ENCODE measurements at regions not wholly inside any gene's neighbourhood (a gene's known extent, or its start where the extent isn't known, plus 50 kb on each side); places are given as distances from the start of the nearest gene placed in this dataset.
A peak's percentile ranks its signal among the peaks of the same experiment; 100 is the strongest.

DNA sequence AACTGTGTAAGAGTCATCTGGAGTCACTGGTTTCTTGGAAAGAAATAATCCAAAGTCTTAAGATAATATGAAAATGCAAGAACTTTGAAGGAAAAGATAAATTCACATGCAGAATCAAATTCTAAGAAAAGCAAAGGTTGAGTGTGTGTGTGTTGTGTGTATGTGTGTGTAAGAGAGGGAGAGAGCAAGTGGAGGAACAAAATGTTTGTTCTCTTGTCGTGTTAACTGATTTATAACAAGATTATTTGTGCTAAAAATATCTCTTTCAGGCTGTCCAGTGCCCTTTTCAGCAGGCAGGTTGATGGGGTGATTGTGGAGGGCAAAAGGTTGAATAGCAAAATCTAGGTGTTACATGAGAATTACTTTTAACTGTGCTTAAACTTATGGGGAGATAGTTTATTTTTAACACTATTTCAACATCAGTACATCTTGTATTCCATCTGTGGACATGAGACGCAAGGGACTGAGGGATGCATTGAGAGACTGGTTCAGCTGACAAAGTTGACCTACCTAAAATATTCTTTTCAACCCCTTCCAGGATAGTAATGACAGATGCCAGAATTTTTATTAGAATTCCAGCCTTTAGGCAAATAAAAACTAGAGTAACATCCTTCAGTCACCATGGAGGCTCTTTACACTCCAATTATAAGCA lies 342.4 kb upstream of the CD180 start:
- DNase-seq, result no peak

DNA sequence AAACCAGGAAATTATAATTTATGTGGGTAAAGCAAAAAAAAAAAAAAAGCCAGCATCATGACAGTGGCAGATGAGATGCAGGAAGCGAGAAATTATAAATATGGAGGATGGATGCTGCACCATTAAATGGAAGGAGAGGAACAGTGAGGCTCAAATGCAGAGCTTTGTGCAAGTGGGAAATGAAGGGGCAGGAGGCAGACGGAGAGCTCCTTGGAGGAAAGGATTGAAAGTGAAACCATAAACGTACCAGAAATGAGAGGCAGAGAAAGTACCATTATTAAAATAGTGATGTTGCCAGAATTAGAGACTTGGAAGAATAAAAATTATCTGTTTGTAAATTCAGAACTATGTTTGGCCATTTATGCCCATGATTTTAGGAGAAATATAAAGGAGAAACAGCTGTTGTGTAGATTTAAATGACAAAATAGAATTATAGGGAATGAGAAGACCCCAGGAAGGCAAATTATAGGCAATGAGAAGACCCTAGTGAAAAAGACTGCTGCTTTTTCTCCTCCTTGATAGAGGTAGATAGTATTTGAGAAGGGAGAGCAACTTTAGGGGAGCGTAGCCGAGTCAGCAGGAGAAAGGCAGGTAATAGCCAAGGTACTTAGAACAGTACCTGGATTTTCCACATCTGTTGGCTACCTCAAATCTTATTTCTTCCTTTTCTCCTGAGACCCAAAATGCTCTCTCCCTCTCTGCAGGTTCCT lies 341.0 kb upstream of the CD180 start:
- DNase-seq, result peak; percentile 8

DNA sequence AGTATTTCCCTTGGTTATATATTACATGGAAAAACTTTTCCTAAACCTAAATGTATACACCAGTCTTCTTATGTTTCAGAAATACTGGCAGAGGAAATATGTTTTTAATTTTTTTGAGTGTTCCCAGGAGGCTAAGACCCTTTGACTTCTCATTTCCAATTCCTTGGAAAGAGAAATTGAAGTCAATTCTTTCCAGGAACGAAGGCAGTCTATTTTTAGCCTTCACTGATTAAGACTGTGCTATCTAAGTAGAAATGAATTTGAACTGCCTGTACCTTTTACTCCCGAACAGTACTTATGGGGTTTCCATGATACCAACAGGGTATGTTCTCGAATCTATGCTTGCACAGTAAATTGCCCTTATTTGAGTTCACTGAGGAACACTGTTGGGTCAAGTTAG lies 340.3 kb upstream of the CD180 start:
- no peak for DNase-seq

DNA sequence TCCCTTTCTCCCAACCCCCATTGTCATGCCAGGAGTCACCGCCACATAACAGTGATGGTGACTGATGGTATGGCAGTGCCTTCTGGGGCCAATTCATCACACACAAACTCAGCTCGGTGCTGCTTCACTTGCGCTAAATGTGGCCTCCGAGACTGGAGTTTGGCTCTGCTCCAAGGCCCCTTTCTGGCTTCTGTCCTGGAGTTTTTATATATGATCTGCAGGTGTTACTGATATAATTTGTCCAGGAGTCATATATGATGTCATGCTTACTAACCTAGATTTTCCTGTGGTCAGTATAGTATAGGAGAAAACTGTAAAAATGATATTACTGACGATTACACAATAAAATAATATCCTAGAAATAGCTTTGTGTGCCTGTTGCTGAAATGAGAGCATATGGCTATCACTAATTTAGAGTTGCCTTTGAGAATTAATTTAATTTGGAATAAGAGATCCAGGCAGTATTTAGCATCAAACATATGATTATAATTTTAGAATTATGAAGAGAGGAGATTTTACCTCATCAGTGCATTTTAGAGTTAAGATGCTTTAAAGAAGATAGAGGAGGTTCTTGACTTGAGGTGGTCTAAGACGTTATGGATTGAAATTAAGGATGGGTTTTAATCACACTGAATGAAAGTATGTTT lies 334.1 kb upstream of the CD180 start:
- DNase-seq, result no peak

DNA sequence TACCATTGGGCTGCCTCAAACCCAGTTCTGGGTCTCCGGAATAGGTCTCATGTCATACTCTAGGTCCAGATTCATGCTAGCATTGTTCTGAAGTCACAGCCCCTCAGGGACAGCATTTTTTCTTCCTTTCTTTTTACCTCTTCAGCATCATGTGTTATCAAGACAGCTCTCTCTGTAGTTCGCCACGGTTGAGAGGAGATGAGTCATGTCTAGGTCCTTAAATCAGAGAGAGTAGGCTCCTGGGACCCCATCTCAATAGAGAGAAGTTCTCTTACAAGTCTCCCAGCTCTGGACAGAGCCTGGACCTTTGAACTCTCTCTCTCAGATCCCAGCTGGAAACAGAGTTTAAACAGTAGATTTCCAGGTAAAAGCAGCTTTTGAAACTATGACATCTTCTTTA lies 332.4 kb upstream of the CD180 start:
- no peak for DNase-seq

DNA sequence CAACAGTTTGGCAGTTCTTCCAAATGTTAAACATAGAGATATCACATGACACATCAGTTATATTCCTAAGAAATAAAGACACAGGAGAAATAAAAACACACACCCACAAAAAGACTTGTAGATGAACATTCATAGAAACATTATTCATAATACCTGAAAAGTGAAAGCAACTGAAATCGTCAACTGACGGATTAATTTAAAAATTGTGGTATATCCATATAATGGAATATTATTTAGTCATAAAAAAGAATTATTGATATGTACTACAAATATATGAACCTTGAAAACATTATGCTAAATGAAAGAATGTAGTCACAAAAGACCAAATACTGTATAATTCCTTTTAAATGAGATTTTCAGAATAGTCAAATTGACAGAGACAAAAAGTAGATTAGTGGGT lies 330.2 kb upstream of the CD180 start:
- no peak for DNase-seq

DNA sequence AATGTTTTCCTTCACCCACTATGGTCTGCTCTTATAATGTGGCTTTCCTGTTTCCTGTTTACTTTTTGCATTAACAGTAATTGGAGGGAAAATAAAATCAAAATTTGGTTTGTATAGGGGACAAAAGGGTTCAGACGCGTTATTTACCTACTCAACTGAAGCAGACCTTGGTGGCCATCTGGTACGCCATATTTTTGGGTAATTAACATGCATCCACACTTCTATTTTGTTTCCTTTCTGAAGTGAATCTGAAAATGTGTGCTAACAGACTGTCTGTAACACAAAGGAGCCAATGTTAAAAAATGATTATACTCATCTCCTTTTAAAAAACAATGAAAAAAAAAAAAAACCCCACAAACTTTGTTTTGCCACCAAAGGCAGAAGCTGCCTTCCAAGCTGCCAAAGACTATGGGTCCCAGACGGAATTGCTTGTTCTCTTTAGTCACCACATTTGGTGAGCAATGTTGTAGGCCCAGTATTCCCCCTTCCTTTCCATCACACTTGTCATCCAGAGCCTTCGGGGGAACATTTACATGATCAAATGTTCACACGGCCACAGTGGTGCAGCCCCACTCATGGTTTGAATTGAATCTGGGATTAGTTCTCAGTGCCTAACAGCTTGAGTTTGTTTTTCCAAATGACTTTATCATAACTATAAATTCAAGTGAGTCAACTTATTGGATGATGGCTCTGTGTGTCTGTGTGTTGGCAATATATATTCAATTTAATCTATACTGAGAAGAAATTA lies 323.7 kb upstream of the CD180 start:
- no peak for DNase-seq

DNA sequence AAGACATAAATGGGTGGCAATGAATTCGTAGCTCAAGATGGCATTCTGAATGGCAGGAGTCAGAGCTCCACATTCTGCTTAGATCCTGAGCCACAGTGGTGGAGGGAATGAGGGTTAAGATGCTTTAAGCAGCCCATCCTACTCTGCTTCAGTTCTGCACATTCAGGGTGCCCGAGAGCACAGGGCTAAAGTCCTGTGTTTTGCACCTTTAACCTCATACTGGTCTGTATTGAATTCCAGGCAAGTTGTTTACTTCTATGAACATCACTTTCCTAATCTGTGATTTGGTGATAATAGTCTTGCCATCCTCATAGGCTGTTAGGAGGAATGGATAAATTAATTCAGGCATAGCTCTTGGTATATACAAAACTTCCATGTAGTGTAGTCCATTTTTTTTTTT lies 321.6 kb upstream of the CD180 start:
- no peak for DNase-seq

DNA sequence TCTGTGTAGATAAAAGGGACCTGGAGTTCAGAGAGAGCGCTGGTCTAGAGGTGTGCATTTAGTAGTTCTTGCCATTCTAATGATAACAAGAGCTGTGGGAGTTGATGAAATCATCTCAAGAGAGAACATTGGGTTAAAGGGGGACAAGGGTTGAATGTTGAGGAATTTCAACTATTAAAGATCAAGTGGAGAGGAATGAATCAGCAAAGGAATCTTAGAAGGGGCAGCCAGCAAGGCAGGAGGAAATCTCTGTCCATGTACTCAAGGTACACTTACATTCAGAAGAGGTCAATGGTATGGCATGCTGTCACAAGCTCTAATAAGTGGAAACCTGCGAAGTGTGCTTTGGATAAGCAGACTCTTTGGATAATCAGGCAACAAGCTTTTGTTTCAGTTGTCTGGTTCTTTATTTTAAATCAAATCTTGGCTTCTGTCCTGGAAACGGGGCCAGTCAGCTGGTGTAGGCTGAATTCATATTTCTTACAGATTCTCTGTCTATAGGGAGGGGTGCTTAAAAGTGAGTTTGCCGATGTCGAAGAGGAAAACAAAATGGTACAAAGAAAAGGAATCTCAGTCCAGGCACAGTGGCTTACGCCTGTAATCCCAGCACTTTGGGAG lies 320.5 kb upstream of the CD180 start:
- DNase-seq, result no peak

DNA sequence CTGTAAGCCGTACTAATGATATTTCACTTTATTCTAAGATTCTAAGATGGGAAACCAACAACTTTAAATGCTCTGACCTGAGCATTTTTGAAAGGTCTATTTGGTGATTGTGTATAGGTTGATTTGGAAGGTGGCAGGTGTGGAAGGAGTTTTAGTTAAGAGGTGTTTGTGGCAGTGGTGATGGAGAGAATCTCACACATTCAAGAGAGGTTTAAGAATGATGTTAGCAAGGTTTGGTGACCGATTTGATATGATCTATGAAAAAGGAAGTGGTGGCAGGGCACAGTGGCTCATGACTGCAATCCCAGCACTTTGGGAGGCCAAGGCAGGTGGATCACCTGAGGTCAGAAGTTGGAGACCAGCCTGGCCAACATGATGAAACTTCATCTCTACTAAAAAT lies 319.2 kb upstream of the CD180 start:
- DNase-seq, result no peak

DNA sequence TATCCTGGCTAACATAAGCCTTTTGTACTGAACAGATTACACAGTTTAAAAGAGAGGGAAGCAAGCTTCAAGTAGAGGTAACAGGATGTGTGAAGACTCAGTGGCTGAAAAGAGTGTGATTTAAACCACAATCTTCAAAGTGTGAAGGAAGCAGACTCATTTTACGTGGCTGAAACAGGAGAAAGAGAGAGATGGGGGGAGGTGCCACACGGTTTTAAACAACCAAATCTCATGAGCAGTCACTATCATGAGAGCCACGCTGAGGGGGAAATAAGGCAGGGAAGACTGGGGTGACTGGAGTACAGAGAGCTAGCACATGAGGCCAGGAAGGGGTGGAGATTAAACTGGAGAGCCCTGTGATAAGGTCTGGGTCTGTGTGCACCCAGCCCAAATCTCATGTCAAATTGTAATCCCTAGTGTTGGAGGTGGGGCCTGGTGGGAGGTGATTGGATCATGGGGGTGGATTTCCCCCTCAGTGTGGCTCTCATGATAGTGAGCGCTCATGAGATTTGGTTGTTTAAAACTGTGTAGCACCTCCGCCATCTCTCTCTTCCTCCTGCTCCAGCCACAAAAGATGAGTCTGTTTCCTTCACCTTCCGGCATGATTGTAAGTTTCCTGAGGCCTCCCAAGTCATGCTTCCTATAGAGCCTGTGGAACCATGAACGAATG lies 318.6 kb upstream of the CD180 start:
- peak; percentile 53 for DNase-seq

DNA sequence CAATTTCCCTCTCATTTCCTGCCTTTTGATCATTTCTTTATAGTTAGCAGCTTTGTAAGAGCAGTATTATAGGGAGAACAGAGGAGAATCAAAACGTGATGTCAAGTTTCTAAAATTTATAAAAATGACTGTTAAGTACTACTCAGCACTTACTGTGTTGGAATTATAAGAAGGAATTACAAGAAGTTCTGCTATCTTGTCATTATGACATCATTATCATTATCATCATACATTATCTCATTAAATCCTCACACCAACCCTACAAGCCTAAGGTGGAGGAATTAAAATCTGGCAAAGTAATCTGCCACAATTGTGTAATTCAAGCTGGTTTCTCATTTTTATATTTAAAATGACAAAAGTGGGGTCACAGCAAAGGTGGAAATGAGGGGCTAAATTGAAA lies 316.2 kb upstream of the CD180 start:
- DNase-seq, result no peak

DNA sequence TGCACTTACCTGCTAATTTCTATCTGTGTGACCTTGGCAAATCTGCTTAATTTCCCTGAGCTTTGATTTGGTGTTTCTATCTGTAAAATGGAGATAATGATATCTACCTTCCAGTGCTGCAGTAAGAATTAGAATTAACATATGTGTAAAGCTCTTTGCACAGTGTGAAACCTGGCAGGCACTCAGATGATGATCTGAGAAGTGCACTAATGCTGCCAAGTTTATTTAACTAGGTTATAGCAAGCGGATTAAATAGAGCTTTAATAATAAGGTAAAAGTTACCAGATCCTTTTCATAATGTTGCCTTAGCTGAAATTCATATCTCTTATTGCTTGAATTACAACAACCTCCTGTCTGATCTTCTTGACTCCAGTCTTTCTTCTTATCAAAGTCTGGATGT lies 315.3 kb upstream of the CD180 start:
- DNase-seq, result no peak

DNA sequence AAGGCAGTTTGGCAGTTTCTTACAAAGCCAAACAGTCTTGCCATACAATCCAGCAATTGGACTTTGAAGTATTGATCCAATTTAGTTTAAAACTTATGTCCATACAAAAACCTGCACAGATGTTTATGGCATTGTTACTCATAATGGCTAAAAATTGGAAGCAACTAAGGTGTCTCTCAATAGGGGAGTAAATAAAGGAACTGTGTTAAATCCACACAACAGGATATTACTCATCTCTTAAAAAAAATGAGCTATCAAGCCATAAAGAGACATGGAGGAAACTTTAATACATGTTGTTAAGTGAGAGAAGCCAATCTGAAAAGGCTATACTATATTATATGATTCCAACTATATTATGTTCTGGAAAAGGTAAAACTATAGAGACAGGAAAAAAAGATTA lies 313.6 kb upstream of the CD180 start:
- DNase-seq, result no peak

DNA sequence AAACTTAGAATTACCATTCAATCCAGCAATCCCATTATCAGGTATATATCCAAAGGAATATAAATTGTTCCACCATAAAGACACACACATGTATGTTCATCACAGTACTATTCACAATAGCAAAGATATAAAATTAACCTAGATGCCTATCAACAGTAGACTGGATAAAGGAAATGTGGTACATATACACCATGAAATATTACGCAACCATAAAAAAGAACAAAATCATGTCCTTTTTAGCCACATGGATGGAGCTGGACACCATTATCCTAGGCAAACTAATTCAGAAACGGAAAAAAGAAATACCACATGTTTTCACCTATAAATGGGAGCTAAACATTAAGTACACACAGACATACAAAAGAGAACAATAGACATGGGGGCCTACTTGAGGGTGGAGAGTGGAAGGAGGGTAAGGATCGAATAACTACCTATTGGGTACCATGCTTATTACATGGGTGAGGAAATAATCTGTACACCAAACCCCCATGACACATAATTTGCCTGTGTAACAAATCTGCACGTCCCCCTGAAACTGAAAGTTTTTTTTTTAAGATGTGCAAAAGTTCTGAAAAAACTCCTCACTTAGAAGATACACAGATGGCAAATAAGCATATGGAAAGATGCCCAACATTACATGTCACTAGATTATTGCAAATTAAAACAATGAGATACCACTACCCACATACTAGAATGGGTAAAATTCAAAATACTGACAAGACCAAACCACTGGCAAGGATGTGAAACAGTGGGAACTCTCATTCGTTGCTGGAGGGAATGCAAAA lies 313.0 kb upstream of the CD180 start:
- DNase-seq, result no peak

DNA sequence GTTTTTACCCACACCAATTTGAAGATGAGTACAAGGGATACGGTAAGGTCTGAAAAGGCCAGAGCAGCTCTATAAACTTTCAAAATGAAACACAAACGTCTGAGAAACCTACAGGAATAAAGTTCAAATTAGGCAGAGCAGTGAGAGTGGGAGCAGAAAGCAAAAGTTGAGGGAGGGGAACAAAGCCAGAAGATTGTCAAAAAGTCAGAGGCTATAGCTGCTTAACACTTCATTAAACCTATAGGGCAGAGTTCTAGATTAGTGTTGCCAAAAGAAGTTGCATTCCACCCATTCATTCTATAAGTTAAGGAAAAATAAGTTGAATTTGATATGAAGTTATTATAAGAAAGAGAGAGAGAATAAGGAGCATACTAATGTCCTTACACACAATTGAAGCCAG lies 309.6 kb upstream of the CD180 start:
- no peak for DNase-seq

DNA sequence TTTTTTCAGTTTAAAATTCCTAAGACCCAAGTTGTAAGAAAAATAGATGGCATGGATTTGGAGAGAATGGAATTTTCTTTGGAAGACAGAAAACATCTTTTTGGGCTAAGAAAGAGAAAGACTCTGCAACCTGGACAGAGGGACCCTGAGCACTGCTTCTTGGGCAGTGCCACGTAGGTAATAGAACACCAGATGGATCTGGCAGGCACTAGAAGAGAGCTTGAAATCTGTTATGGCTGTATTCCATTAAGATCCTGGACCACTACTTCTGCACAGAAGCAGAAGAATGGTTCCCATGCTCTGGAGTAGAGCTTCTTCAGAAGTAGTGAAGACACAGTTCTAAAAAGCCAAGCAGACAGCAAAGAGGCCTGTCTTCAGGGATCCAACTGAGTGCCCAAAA lies 306.4 kb upstream of the CD180 start:
- DNase-seq, result no peak

DNA sequence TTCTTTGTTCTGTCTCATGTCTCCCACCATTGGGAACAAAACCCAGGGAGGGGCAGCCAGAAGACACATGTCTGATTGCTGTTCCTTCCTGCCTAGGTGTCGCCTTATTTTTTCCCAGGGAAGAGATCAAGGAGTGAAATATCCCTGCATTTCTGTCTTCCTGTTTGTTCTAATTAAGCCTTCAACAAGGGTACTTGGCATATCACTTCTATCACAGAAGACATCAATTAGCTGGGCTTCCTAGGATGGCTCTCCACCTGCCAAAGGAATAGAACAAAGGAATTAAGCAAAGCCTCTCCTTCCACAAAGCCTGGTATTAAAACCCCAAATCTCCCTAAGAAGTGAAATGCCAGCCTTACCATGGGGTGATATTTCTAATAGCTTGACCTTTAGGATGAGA lies 299.5 kb upstream of the CD180 start:
- no peak for DNase-seq

DNA sequence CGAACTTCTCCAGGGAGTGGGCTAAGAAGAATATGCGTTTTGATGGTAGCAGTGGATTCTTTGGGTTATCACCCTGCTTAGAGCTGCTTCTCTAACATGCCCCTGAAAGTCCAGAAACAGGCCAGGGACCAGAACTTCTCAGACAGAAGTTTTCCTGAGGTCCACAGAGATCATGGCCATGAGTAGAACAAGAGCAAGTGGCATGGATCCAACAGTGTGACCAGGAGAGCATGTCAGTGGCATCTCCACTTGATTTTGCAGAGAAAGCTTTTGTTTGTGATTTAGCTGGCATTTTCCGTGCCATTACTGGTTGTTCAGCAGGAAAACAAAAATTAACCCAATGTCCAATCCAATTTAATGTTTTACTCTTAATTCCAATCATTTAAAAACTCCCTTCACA lies 298.5 kb upstream of the CD180 start:
- DNase-seq, result no peak

DNA sequence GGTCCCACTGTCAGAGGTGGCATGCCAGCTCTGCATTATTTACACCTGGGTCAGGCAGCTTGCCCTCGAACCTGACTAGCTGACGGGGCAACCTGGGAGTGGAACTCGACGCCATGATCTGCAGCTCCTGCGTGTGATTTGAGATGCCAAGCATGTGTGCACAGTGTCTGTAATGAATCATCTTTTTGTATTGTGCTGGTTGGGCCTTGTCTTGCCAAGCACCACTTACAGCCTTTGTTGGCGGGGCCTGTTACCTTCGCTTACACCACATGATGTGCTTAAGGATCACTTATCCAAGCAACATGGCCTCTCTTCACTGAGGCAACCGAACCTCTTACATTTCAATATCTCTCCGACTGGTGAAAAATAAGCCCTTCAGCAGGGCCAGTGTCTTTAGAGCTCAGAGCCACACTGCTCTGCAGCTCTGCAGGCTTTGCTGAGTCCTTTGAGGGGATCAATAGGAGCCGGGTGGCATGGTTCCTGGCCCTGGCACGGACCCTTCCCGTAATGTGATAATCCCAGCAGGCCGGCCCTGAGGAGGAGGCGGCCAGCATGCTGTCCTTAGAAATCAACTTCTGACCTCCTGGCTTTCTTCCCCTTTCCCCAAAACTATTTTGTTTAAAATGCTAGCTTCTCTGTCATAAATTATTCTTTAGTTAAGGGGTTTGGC lies 297.7 kb upstream of the CD180 start:
- DNase-seq, result no peak

DNA sequence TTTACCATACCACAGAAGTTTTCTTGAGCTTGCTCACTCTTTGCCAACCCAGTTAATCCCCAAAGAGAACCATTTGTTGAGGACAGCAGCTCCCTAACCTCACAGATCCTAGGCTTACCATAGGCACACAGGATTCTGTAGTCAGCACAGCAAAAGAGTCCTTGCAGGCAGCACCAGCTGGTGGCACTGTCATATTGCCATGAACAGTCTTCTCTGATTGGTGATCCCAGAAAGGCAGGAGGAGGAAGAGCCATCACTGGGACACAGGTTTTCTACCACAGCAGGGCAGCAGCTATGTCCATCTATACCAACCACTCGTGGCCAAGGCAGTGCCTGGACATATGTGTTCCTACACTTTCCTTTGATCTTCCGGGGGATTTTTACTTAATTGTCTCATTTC lies 297.1 kb upstream of the CD180 start:
- no peak for DNase-seq
